Right atrium auricular region (tissue), 2 donors: ENCODE measurements at regions not wholly inside any gene's neighbourhood (a gene's known extent, or its start where the extent isn't known, plus 50 kb on each side); places are given as distances from the start of the nearest gene placed in this dataset.

Source experiments
- DNase-seq: peaks from one replicate; pipeline ENCODE4 v3.0.0-alpha.2; 2019; ENCODE audit warnings: low spot score
- H3K27ac ChIP-seq, 2 donors: fragments of 200-600 bp; sonication (generic); 1 replicate in 1 of 2; 2 replicates in 1 of 2; pipeline ENCODE4 v1.5.1; 2016 to 2019
- H3K27me3 ChIP-seq, 2 donors: fragments of 200-600 bp; sonication (generic); one replicate each; pipeline versions ENCODE4 v1.5.1 to v1.6.0; 2017 to 2019
- H3K36me3 ChIP-seq: fragments of 200-600 bp; sonication (generic); one replicate; pipeline ENCODE4 v1.5.1; 2016
- H3K4me1 ChIP-seq, 2 donors: fragments of 200-600 bp; sonication (generic); one replicate each; pipeline versions ENCODE4 v1.5.1 to v1.6.0; 2017 to 2019
- H3K4me3 ChIP-seq, 2 donors: fragments of 200-600 bp; sonication (generic); 1 replicate in 1 of 2; 2 replicates in 1 of 2; pipeline ENCODE4 v1.5.1; 2017 to 2019; ENCODE audit warnings: mild to moderate bottlenecking in 1 of 2, moderate library complexity in 1 of 2
- H3K9me3 ChIP-seq, 2 donors: fragments of 200-600 bp; sonication (generic); one replicate each; pipeline ENCODE4 v1.5.1; 2019
- TF ChIP-seq, protein P1 (sequence below), 2 donors: fragments of 200-600 bp; sonication (generic); IDR thresholded peaks; one replicate each; pipeline ENCODE4 v1.5.1; 2019; ENCODE audit warnings: antibody characterized with exemption in 2 of 2

GRCh38 chr4:38314663-38315062 is 349.3 kb upstream of the KLF3 start:
- H3K4me1 ChIP-seq, result peaks cover 0 to 18% of the 10 kb centered on the region in 2 donors
- H3K4me3 ChIP-seq, result no peak overlapping the region
- no peaks in the 10 kb centered on the region for H3K36me3 ChIP-seq
- no peaks in the 10 kb centered on the region for H3K27me3 ChIP-seq
- TF ChIP-seq, protein P1, sequence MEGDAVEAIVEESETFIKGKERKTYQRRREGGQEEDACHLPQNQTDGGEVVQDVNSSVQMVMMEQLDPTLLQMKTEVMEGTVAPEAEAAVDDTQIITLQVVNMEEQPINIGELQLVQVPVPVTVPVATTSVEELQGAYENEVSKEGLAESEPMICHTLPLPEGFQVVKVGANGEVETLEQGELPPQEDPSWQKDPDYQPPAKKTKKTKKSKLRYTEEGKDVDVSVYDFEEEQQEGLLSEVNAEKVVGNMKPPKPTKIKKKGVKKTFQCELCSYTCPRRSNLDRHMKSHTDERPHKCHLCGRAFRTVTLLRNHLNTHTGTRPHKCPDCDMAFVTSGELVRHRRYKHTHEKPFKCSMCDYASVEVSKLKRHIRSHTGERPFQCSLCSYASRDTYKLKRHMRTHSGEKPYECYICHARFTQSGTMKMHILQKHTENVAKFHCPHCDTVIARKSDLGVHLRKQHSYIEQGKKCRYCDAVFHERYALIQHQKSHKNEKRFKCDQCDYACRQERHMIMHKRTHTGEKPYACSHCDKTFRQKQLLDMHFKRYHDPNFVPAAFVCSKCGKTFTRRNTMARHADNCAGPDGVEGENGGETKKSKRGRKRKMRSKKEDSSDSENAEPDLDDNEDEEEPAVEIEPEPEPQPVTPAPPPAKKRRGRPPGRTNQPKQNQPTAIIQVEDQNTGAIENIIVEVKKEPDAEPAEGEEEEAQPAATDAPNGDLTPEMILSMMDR (IDR thresholded peaks at IDR 0.05), result no peak
- no peak overlapping the region for H3K27ac ChIP-seq
- no peaks in the 10 kb centered on the region for H3K9me3 ChIP-seq
- no peak for DNase-seq

DNA sequence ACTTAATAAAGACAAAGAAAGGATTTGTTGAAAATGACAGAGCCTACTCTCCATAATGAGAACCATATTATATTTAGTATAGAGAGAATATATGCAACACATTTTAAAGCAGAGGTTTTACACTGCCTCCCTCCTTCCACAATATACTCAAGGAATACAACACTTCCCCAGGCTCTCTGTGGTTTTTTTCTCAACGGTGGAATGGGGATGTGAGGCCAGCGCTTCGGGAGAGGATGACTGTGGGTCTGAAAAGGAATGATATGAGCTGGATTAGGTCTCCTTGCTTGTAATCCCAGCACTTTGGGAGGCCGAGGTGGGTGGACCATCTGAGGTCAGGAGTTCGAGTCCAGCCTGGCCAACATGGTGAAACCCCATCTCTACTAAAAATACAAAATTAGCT is 348.7 kb upstream of the KLF3 start:
- no peak overlapping the region for H3K4me3 ChIP-seq
- no peaks in the 10 kb centered on the region for H3K27me3 ChIP-seq
- DNase-seq, result no peak
- no peaks in the 10 kb centered on the region for H3K36me3 ChIP-seq
- H3K4me1 ChIP-seq, result peaks cover 0 to 23% of the 10 kb centered on the region in 2 donors
- no peak overlapping the region for H3K27ac ChIP-seq
- TF ChIP-seq, protein P1 (IDR thresholded peaks at IDR 0.05), result no peak
- H3K9me3 ChIP-seq, result no peaks in the 10 kb centered on the region

DNA sequence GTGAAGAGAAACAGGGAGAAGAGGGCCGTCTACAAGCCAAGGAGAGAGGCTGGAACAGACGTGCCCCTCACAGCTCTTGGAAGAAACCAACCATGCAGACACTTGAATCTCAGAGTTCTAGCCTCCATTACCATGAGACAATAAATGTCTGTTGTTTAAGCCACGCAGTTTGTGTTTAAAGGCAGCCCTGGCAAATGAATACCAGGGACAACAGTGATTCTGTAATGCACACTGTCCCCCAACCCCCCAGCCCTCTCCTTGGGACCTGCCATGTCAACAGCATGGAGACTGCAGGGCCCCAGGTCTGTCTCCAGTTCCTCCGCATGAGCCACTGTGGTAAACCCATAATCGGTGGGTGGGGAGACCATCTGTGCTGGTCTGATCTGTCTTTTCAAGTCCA is 348.0 kb upstream of the KLF3 start:
- DNase-seq, result no peak
- Histone ChIP-seq H3K4me3 (no peak overlapping the region), H3K36me3 (no peaks in the 10 kb centered on the region), H3K9me3 (no peaks in the 10 kb centered on the region), H3K27ac (no peak overlapping the region), H3K27me3 (no peaks in the 10 kb centered on the region), H3K4me1 (peaks cover 0 to 25% of the 10 kb centered on the region in 2 donors)
- TF ChIP-seq, protein P1 (IDR thresholded peaks at IDR 0.05), result no peak

DNA sequence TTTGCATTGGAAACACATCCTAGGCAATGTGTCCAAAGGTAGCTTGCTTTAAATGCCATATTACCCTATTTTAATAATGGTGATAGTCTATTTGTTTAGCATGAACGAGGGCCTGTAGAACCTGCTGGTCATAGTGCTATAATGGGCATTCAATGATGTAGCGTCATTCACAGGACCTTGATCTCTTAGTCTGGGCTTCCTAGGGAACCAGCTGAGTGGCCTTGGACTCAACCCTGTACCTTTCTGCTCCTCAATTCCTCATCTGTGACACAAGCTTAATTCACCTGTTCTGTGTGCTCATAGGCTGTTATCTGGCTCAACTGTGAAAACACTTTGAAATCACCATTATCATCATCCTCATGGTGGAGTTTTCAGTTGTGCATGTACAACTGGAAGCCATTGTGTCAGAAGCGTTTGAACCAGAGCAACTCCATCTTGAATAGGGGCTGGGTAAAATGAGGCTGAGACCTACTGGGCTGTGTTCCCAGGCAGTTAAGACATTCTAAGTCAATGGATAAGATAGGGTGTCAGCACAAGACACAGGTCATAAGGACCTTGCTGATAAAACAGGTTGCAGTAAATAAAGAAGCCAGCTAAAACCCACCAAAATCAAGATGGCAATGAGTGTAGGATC is 346.8 kb upstream of the KLF3 start:
- no peak overlapping the region for H3K27ac ChIP-seq
- no peaks in the 10 kb centered on the region for H3K27me3 ChIP-seq
- H3K36me3 ChIP-seq, result no peaks in the 10 kb centered on the region
- peaks cover 0 to 25% of the 10 kb centered on the region in 2 donors for H3K4me1 ChIP-seq
- no peaks in the 10 kb centered on the region for H3K9me3 ChIP-seq
- TF ChIP-seq, protein P1 (IDR thresholded peaks at IDR 0.05), result no peak
- no peak overlapping the region for H3K4me3 ChIP-seq
- no peak for DNase-seq

DNA sequence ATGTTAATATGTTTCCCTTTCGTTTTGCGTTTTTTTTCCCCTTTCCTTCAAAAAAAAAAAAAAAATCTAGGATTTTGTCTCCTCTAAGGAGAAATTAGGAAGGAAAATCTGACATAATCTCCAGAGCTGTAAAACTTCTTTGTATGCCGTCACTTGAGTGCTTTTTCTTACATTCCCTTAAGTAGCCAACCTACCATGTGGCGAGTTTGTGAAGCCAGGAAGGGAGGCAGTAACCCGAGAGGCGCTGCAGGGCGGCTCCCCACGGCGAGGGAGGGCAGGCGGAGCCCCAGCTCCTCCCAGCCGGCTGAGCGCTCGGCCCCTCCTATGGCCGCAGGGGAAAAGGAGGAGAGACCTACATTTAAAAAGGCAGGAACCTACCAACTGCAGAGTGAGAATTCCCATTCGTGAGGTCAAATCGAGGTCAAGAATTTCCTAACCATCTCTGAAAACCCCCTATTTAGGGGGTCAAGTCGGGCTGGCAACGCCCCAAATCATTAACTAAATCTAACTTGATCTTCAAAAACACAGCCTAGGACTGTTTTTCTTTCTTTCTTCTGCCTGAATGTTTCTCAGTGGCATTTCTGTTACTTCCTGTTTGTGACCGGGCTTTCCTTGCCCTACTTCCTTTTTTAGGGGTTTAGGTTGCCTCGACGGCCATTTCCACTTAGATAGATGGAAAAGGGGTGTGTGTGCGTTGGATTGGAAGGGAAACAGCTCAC is 345.1 kb upstream of the KLF3 start:
- no peaks in the 10 kb centered on the region for H3K9me3 ChIP-seq
- peaks cover 0 to 22% of the 10 kb centered on the region in 2 donors for H3K4me1 ChIP-seq
- H3K4me3 ChIP-seq, result peak overlapping the region in 1 of 2 donors; percentile 35
- H3K27me3 ChIP-seq, result no peaks in the 10 kb centered on the region
- peak overlapping the region; percentile 79 to 84 for H3K27ac ChIP-seq
- TF ChIP-seq, protein P1 (IDR thresholded peaks at IDR 0.05), result peak in 1 of 2 donors; percentile 31
- DNase-seq, result peak; percentile 91
- no peaks in the 10 kb centered on the region for H3K36me3 ChIP-seq
